ENCODE measurements at regions not wholly inside any gene's neighbourhood (a gene's known extent, or its start where the extent isn't known, plus 50 kb on each side); places are given as distances from the start of the nearest gene placed in this dataset.

DNA sequence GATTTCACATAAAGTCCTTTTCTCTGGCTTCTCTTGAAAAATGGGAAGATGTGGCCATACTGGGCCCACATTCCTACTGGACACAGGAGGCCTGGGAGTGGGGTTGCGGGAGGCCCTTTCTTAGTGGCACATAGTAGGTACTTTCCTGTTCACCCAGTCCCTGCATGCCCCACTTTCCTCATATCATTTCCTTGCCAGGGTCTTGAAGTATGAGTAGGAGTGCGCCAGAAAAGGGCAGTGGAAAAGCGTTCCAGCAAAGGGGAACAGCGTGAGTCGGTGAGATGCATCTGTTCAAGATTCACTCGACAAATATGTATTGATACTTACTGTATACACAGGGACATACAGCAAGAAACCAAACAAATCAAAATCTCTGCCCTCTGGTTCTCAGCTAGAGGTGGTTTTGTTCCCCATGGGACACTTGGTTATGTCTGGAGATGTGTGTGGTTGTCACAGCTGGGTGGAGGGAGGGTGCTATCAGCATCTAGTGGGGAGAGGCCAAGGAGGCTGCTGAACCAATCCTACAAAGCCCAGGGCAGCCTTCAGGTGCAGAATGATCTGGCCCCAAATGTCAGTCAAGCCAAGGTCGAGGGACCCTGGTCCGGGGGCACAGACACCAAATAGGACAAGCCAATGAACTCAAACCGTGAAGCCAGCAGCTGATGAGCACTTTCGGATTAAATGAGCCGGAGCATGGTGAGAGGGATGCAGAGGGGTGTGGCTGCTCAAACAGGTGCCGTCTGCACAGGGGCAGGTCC is 151.4 kb downstream of the CEBPB start:
- TF ChIP-seq, protein P1, sequence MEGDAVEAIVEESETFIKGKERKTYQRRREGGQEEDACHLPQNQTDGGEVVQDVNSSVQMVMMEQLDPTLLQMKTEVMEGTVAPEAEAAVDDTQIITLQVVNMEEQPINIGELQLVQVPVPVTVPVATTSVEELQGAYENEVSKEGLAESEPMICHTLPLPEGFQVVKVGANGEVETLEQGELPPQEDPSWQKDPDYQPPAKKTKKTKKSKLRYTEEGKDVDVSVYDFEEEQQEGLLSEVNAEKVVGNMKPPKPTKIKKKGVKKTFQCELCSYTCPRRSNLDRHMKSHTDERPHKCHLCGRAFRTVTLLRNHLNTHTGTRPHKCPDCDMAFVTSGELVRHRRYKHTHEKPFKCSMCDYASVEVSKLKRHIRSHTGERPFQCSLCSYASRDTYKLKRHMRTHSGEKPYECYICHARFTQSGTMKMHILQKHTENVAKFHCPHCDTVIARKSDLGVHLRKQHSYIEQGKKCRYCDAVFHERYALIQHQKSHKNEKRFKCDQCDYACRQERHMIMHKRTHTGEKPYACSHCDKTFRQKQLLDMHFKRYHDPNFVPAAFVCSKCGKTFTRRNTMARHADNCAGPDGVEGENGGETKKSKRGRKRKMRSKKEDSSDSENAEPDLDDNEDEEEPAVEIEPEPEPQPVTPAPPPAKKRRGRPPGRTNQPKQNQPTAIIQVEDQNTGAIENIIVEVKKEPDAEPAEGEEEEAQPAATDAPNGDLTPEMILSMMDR (IDR thresholded peaks at IDR 0.05; ENCODE audit: control insufficient read depth, extremely low read depth, insufficient read depth): no peak
- DNase-seq (ENCODE audit: low read depth): no peak

DNA sequence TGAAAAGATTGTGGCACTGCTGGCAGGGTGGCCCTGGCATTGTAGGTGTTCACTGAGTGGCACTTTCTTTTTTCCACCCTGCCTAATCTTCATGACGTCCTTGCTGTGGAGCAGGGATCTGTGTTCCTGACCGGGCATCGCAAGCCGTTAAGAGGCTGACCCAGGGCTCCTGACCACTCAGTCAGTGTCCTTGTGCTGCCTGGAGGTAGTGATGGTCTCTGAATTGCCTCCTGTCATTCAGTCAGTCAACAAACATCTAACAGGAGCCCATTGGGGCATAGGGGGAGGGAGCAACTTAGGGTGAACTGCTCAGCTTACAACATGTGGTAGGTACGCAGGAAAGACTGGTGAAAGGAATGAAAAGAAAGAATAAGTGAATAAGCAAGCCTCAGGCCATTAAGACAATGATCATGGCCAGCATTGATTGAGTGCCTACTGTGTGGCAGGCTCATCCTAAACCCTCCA is 152.0 kb downstream of the CEBPB start:
- DNase-seq (ENCODE audit: low read depth): no peak
- no peak overlapping the region for H3K4me3 ChIP-seq (ENCODE audit: low read depth, low read length)
- TF ChIP-seq, protein P1 (IDR thresholded peaks at IDR 0.05; ENCODE audit: control insufficient read depth, extremely low read depth, insufficient read depth): no peak

More for the DNA sequence above, 151.4 kb downstream of the CEBPB start:
- no peak overlapping the region for H3K4me3 ChIP-seq (ENCODE audit: low read depth, low read length)

DNA sequence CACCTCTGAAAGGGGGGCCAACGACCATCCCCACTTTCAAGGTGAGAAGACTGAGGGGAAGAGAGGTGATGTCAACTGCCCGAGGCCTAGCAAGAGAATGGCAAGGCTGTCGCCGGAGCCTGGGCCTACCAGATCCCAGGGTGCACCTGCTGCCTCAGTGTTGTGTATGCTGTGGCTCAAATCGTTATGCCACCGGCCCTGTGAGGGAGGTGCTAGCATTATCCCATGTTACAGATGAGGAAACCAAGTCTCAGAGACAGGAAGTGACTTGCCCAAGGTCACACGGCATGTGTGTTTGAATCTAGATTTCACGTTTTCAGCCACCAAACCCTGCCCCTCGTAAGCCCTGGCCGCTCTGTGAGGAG is 152.5 kb downstream of the CEBPB start:
- no peak for DNase-seq (ENCODE audit: low read depth)
- H3K4me3 ChIP-seq (ENCODE audit: low read depth, low read length): no peak overlapping the region
- TF ChIP-seq, protein P1 (IDR thresholded peaks at IDR 0.05; ENCODE audit: control insufficient read depth, extremely low read depth, insufficient read depth): no peak

DNA sequence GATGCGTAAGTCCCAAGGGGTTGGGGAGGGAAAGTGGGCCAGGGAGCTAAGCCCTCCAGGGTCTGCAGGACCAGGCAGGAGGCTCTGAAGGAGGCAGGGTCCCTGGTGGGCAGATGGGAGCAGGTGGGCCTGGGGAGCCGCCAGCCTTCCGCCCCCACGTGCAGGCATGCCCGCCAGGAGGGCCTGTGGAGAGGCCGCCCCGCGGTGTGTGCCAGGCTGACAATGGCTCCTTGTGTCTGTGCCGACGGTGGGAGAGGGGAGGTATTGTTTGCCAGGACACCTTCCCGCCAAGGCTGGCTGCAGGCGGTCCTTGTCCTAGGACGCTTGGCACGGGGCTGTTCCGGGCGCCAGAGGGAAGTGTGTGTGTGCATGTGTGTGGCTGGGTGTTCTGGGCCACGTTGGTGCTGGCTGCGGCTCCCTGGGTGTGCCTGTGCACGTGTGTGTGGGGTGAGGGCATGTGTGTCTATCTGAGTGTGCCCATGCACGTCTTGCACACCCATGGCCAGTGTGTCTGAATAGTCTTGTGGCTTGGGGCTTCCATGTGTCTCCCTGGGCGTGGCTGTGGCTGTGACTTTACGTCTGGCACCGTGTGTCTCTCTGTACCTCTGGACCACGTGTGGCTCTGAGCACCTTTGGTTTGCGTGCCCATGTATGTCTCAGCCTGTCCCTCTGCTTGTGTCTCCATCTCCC is 153.0 kb downstream of the CEBPB start:
- H3K4me3 ChIP-seq (ENCODE audit: low read depth, low read length): no peak overlapping the region
- no peak for DNase-seq (ENCODE audit: low read depth)
- TF ChIP-seq, protein P1 (IDR thresholded peaks at IDR 0.05; ENCODE audit: control insufficient read depth, extremely low read depth, insufficient read depth): no peak

DNA sequence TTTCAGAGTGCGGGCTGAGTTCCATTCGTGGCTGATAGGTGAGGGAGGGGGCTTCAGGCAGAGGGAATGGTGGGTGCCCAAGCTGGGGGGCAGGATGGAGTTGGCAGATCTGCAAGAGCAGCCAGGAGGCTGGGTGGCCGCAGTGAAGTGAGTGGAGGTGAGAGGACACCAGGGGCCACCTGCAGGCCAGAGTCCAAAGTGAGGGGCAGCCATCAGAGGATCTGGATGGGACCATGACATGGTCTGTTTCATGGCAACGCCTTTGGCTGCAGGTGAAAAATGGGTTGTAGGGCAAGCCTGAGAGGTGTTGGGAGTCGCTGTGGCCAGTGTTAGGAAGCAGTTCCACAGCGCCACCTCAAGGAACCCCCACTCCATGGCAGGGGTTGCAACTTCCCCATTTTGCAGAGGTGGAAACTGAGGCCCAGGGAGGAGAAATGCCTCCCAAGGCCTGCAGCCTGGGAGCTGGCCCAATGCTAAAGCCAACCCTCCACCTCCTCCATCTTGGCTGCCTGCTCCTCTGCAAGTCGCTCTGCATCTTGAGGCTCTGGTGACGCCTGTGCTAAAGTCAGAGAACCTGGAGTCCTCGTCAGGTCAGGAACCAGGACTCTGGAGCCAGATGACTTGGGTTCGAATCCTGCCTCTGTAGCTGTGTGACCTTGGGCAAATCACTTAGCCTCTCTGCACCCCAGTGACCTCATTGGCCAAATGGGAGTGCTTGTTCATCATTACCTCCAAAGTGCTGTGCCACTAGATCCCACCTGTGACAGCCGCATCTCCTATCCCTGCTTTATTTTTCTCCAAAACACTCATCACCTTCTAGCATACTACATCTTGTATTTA is 153.8 kb downstream of the CEBPB start:
- no peak for DNase-seq (ENCODE audit: low read depth)
- H3K4me3 ChIP-seq (ENCODE audit: low read depth, low read length): no peak overlapping the region
- TF ChIP-seq, protein P1 (IDR thresholded peaks at IDR 0.05; ENCODE audit: control insufficient read depth, extremely low read depth, insufficient read depth): 0 out of 2 replicates have a peak, but pooled peaks have one; percentile 0

DNA sequence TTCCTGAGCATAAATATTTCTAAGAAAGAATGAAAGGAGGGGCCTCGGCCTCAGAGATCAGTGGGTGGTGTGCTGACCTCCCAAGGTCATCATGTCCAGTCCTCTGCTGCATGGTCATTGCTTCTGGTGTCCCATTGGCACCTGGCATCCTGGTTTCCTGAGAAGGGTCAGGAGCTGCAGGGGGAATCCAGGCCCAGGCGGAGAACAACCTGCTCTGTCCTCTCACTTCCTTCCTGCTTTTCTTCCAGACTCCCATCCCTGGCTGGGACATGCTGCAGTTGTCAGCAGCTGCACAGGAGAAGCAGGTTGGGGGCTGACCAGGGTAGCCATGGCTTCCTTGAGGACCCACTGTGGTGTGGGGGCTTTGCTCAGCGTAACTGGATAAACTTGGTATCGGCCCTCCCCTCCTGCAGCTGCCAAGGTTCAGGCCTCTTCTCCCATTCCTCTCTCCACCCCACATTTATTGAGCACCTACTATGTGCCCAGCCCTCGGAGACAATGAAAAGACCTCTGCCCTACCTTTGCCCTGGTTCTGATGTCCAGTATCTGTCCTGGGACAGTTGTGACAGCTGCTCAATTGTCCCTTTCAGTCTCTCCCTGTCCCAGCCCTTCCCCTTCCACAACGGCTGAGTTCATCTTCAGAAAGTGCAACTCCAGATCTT is 155.2 kb downstream of the CEBPB start:
- TF ChIP-seq, protein P1 (IDR thresholded peaks at IDR 0.05; ENCODE audit: control insufficient read depth, extremely low read depth, insufficient read depth): no peak
- no peak for DNase-seq (ENCODE audit: low read depth)
- no peak overlapping the region for H3K4me3 ChIP-seq (ENCODE audit: low read depth, low read length)

All from LNCaP clone FGC (cell line).